K562 (cell line): ENCODE measurements at regions not wholly inside any gene's neighbourhood (a gene's known extent, or its start where the extent isn't known, plus 50 kb on each side); places are given as distances from the start of the nearest gene placed in this dataset.

Experiments used
- ATAC-seq: fragments of 200-7000 bp; cut with Tn5 transposase; 3 replicates; pipeline ENCODE4 v1.9.1; 2020; ENCODE audit warnings: moderate library complexity
- BruUV-seq: library from RNA; stranded (reverse); fragments of 400-500 nt; replicated peaks from 2 replicates; lab custom pipeline; 2021; lab: Mats Ljungman, UMichigan
- CTCF ChIA-PET: fragments of 300-600 bp; formaldehyde crosslinking; extraction: SDS; loops from one replicate; lab custom pipeline; 2021; ENCODE audit warnings: low intra/inter-chr PET ratio; lab: Yijun Ruan, JAX
- POLR2A ChIA-PET: fragments of 300-600, 350-650 bp; sonication (Branson Sonifier 250); formaldehyde crosslinking; extraction: SDS; loops from one replicate; lab custom pipeline; 2021; ENCODE audit warnings: antibody characterized with exemption, inconsistent platforms; lab: Yijun Ruan, JAX
- DNase-seq, 4 experiments: peaks; one replicate each; pipeline versions ENCODE4 v3.0.0 to v3.0.0-alpha.2; 2011 to 2018; ENCODE audit warnings: low spot score in 3 of 4, mixed read lengths in 3 of 4; ENCODE audit errors: extremely low read depth in 1 of 4
- FAIRE-seq: peaks from 2 replicates; lab custom pipeline; 2011; peaks lifted over from hg19 to GRCh38; lab: Jason Lieb, UNC
- H2AFZ ChIP-seq: 2 replicates; pipeline ENCODE4 v1.6.0; 2011; ENCODE audit warnings: low read depth, low read length, control low read depth, inconsistent platforms
- H3K27ac ChIP-seq: fragments of 200-600 bp; 3 replicates; pipeline ENCODE4 v1.8.0; 2011; ENCODE audit warnings: low read depth, mild to moderate bottlenecking, control low read depth, inconsistent platforms, low read length, moderate library complexity, mixed read lengths; ENCODE audit errors: extremely low read depth
- H3K27me3 ChIP-seq, 2 experiments: fragments of 300-600 bp in 1 of 2; 2 replicates in 1 of 2; 3 replicates in 1 of 2; pipeline versions ENCODE4 v1.6.0 to v1.8.0; 2011; ENCODE audit warnings: inconsistent platforms in 2 of 2, low read length in 2 of 2, mild to moderate bottlenecking in 1 of 2, mixed read lengths in 1 of 2, moderate library complexity in 1 of 2; ENCODE audit not compliant: control insufficient read depth in 2 of 2, insufficient read depth in 2 of 2
- H3K36me3 ChIP-seq: fragments of 300-600 bp; 3 replicates; pipeline ENCODE4 v1.8.0; 2011; ENCODE audit warnings: mild to moderate bottlenecking, low read length, inconsistent platforms; ENCODE audit not compliant: control insufficient read depth, insufficient read depth
- H3K4me1 ChIP-seq, 2 experiments: fragments of 200-600 bp in 1 of 2; replicated peaks in 1 of 2; 2 replicates in 1 of 2; 3 replicates in 1 of 2; pipeline versions ENCODE4 v1.5.1 to v1.8.0; 2011; ENCODE audit warnings: inconsistent platforms in 2 of 2, low read length in 2 of 2, mild to moderate bottlenecking in 1 of 2, mixed read lengths in 1 of 2, moderate library complexity in 1 of 2; ENCODE audit not compliant: control insufficient read depth in 2 of 2, insufficient read depth in 2 of 2
- H3K4me2 ChIP-seq: 2 replicates; pipeline ENCODE4 v1.6.1; 2011; ENCODE audit warnings: low read length, control low read depth, inconsistent platforms, mixed read lengths; ENCODE audit not compliant: insufficient read depth
- H3K4me3 ChIP-seq: fragments of 200-600 bp; sonication (generic), shearing (Covaris generic); 2 replicates; pipeline ENCODE4 v1.5.1; 2016; ENCODE audit warnings: control low read depth, inconsistent platforms
- H3K79me2 ChIP-seq: fragments of 200-600 bp; 3 replicates; pipeline ENCODE4 v1.8.0; 2011; ENCODE audit warnings: low read length, inconsistent platforms; ENCODE audit not compliant: control insufficient read depth, insufficient read depth
- H3K9ac ChIP-seq, 2 experiments: 2 replicates each; pipeline versions ENCODE4 v1.6.0 to v1.6.1; 2011; ENCODE audit warnings: low read depth in 2 of 2, low read length in 2 of 2, control low read depth in 1 of 2, inconsistent platforms in 1 of 2, mild to moderate bottlenecking in 1 of 2, mixed read lengths in 1 of 2; ENCODE audit not compliant: insufficient read depth in 1 of 2
- H3K9me1 ChIP-seq: one replicate; pipeline ENCODE4 v1.6.0; 2011; ENCODE audit warnings: inconsistent platforms, mild to moderate bottlenecking, low read length, moderate library complexity; ENCODE audit not compliant: control insufficient read depth, insufficient read depth
- H3K9me3 ChIP-seq: replicated peaks from 2 replicates; pipeline ENCODE4 v1.5.1; 2011; ENCODE audit warnings: low read depth, low read length, inconsistent platforms; ENCODE audit not compliant: control insufficient read depth, insufficient read depth
- H4K20me1 ChIP-seq: replicated peaks from 2 replicates; pipeline ENCODE4 v1.6.1; 2011; ENCODE audit warnings: low read length, inconsistent platforms, mixed read lengths; ENCODE audit not compliant: control insufficient read depth, insufficient read depth
- ARID1B ChIP-seq: fragments of 450-650 bp; IDR thresholded peaks from 2 replicates; pipeline ENCODE4 v1.6.1; 2016; ENCODE audit warnings: antibody characterized with exemption, mild to moderate bottlenecking, inconsistent platforms
- EGR1 ChIP-seq: fragments of 450-650 bp; conservative IDR thresholded peaks from 2 replicates; pipeline ENCODE4 v1.6.1; 2017; ENCODE audit warnings: mild to moderate bottlenecking
- XRCC4 ChIP-seq: IDR thresholded peaks from one replicate; pipeline ENCODE4 v1.6.1; 2011; ENCODE audit not compliant: insufficient read depth, insufficient read length; ENCODE audit errors: extremely low read depth
- ZNF785 ChIP-seq: fragments of 250-450 bp; sonication (Bioruptor Pico); IDR thresholded peaks from 2 replicates; pipeline ENCODE4 v1.4.0; 2020; ENCODE audit warnings: mild to moderate bottlenecking
- ZZZ3 ChIP-seq: fragments of 450-650 bp; IDR thresholded peaks from 2 replicates; pipeline ENCODE4 v1.6.1; 2016; ENCODE audit warnings: antibody characterized with exemption, mild to moderate bottlenecking, moderate library complexity
- WGBS: fragments of 100-300 bp; shearing (Covaris generic); methylation state at CpG from one replicate; pipeline ENCODE4 v1.1.6; 2016; ENCODE audit warnings: low coverage, mixed read lengths; ENCODE audit not compliant: insufficient coverage; ENCODE audit errors: missing lambda C conversion rate; 5-methylcytosine and 5-hydroxymethylcytosine counted together
- in situ Hi-C: fragments of 300-500 bp; cut with MboI; formaldehyde crosslinking; loops from 4 replicates; pipeline ENCODE4 v1.15.0; 2018; ENCODE audit warnings: inconsistent platforms, mixed read lengths
- intact Hi-C: fragments of 100-400 bp; cut with micrococcal nuclease; formaldehyde crosslinking; loops from 2 replicates; pipeline ENCODE4 v1.14.2; 2022
- TF ChIP-seq, protein P1 (sequence below): fragments of 150-350 bp; conservative IDR thresholded peaks from 2 replicates; pipeline ENCODE4 v1.6.1; 2014; ENCODE audit warnings: low read length

- no peaks in the 10 kb centered on the region for H3K9me1 ChIP-seq
- FAIRE-seq = no peak
- no peak for TF ChIP-seq ARID1B
- no peak for TF ChIP-seq XRCC4
- no peak for TF ChIP-seq EGR1
- no peak for TF ChIP-seq ZZZ3
- TF ChIP-seq, protein P1, sequence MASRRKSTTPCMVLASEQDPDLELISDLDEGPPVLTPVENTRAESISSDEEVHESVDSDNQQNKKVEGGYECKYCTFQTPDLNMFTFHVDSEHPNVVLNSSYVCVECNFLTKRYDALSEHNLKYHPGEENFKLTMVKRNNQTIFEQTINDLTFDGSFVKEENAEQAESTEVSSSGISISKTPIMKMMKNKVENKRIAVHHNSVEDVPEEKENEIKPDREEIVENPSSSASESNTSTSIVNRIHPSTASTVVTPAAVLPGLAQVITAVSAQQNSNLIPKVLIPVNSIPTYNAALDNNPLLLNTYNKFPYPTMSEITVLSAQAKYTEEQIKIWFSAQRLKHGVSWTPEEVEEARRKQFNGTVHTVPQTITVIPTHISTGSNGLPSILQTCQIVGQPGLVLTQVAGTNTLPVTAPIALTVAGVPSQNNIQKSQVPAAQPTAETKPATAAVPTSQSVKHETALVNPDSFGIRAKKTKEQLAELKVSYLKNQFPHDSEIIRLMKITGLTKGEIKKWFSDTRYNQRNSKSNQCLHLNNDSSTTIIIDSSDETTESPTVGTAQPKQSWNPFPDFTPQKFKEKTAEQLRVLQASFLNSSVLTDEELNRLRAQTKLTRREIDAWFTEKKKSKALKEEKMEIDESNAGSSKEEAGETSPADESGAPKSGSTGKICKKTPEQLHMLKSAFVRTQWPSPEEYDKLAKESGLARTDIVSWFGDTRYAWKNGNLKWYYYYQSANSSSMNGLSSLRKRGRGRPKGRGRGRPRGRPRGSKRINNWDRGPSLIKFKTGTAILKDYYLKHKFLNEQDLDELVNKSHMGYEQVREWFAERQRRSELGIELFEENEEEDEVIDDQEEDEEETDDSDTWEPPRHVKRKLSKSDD = no peak
- no peak for TF ChIP-seq ZNF785 (CRISPR knock-in tag)
- TF ChIP-seq, all 486 proteins: peak for 0
- Histone ChIP-seq H2AFZ (no peak overlapping the region), H3K9ac (no peak overlapping the region), H3K9me3 (no peaks in the 10 kb centered on the region), H3K36me3 (no peaks in the 10 kb centered on the region), H3K27ac (no peak overlapping the region), H3K79me2 (no peaks in the 10 kb centered on the region), H3K27me3 (no peaks in the 10 kb centered on the region), H3K4me1 (no peaks in the 10 kb centered on the region; a peak in 1 of 5 replicates), H3K4me2 (no peak overlapping the region), H3K4me3 (no peak overlapping the region), H4K20me1 (no peaks in the 10 kb centered on the region)
- DNase-seq (no peak), ATAC-seq (no peak)
- no TSS peak for BruUV-seq
- CTCF ChIA-PET = no interaction called here
- intact Hi-C loops (no loop called here), in situ Hi-C loops (no loop called here)
- 5% methylated on average over 6 of the region's 6 CpGs for WGBS
- POLR2A ChIA-PET = interaction anchor here (0.6 to 1.6 kb wide), 2 partner anchors 233 to 309 kb away, joined by 3 to 5 read pairs; no protein-coding TSS in a partner anchor
Measured at GRCh38 chr11:95388086-95388485, 157.1 kb upstream of the SESN3 start.
